K562 (cell line): ENCODE measurements at regions not wholly inside any gene's neighbourhood (a gene's known extent, or its start where the extent isn't known, plus 50 kb on each side); places are given as distances from the start of the nearest gene placed in this dataset.

Source experiments
- ATAC-seq: fragments of 200-7000 bp; cut with Tn5 transposase; 3 replicates; pipeline ENCODE4 v1.9.1; 2020; ENCODE audit warnings: moderate library complexity
- BruUV-seq: library from RNA; stranded (reverse); fragments of 400-500 nt; replicated peaks from 2 replicates; lab custom pipeline; 2021; lab: Mats Ljungman, UMichigan
- CTCF ChIA-PET: fragments of 300-600 bp; formaldehyde crosslinking; extraction: SDS; loops from one replicate; lab custom pipeline; 2021; ENCODE audit warnings: low intra/inter-chr PET ratio; lab: Yijun Ruan, JAX
- POLR2A ChIA-PET: fragments of 300-600, 350-650 bp; sonication (Branson Sonifier 250); formaldehyde crosslinking; extraction: SDS; loops from one replicate; lab custom pipeline; 2021; ENCODE audit warnings: antibody characterized with exemption, inconsistent platforms; lab: Yijun Ruan, JAX
- DNase-seq, 4 experiments: peaks; one replicate each; pipeline versions ENCODE4 v3.0.0 to v3.0.0-alpha.2; 2011 to 2018; ENCODE audit warnings: low spot score in 3 of 4, mixed read lengths in 3 of 4; ENCODE audit errors: extremely low read depth in 1 of 4
- FAIRE-seq: peaks from 2 replicates; lab custom pipeline; 2011; peaks lifted over from hg19 to GRCh38; lab: Jason Lieb, UNC
- H2AFZ ChIP-seq: 2 replicates; pipeline ENCODE4 v1.6.0; 2011; ENCODE audit warnings: low read depth, low read length, control low read depth, inconsistent platforms
- H3K27ac ChIP-seq: fragments of 200-600 bp; 3 replicates; pipeline ENCODE4 v1.8.0; 2011; ENCODE audit warnings: low read depth, mild to moderate bottlenecking, control low read depth, inconsistent platforms, low read length, moderate library complexity, mixed read lengths; ENCODE audit errors: extremely low read depth
- H3K27me3 ChIP-seq, 2 experiments: fragments of 300-600 bp in 1 of 2; 2 replicates in 1 of 2; 3 replicates in 1 of 2; pipeline versions ENCODE4 v1.6.0 to v1.8.0; 2011; ENCODE audit warnings: inconsistent platforms in 2 of 2, low read length in 2 of 2, mild to moderate bottlenecking in 1 of 2, mixed read lengths in 1 of 2, moderate library complexity in 1 of 2; ENCODE audit not compliant: control insufficient read depth in 2 of 2, insufficient read depth in 2 of 2
- H3K36me3 ChIP-seq: fragments of 300-600 bp; 3 replicates; pipeline ENCODE4 v1.8.0; 2011; ENCODE audit warnings: mild to moderate bottlenecking, low read length, inconsistent platforms; ENCODE audit not compliant: control insufficient read depth, insufficient read depth
- H3K4me1 ChIP-seq, 2 experiments: fragments of 200-600 bp in 1 of 2; replicated peaks in 1 of 2; 2 replicates in 1 of 2; 3 replicates in 1 of 2; pipeline versions ENCODE4 v1.5.1 to v1.8.0; 2011; ENCODE audit warnings: inconsistent platforms in 2 of 2, low read length in 2 of 2, mild to moderate bottlenecking in 1 of 2, mixed read lengths in 1 of 2, moderate library complexity in 1 of 2; ENCODE audit not compliant: control insufficient read depth in 2 of 2, insufficient read depth in 2 of 2
- H3K4me2 ChIP-seq: 2 replicates; pipeline ENCODE4 v1.6.1; 2011; ENCODE audit warnings: low read length, control low read depth, inconsistent platforms, mixed read lengths; ENCODE audit not compliant: insufficient read depth
- H3K4me3 ChIP-seq: fragments of 200-600 bp; sonication (generic), shearing (Covaris generic); 2 replicates; pipeline ENCODE4 v1.5.1; 2016; ENCODE audit warnings: control low read depth, inconsistent platforms
- H3K79me2 ChIP-seq: fragments of 200-600 bp; 3 replicates; pipeline ENCODE4 v1.8.0; 2011; ENCODE audit warnings: low read length, inconsistent platforms; ENCODE audit not compliant: control insufficient read depth, insufficient read depth
- H3K9ac ChIP-seq, 2 experiments: 2 replicates each; pipeline versions ENCODE4 v1.6.0 to v1.6.1; 2011; ENCODE audit warnings: low read depth in 2 of 2, low read length in 2 of 2, control low read depth in 1 of 2, inconsistent platforms in 1 of 2, mild to moderate bottlenecking in 1 of 2, mixed read lengths in 1 of 2; ENCODE audit not compliant: insufficient read depth in 1 of 2
- H3K9me1 ChIP-seq: one replicate; pipeline ENCODE4 v1.6.0; 2011; ENCODE audit warnings: inconsistent platforms, mild to moderate bottlenecking, low read length, moderate library complexity; ENCODE audit not compliant: control insufficient read depth, insufficient read depth
- H3K9me3 ChIP-seq: replicated peaks from 2 replicates; pipeline ENCODE4 v1.5.1; 2011; ENCODE audit warnings: low read depth, low read length, inconsistent platforms; ENCODE audit not compliant: control insufficient read depth, insufficient read depth
- H4K20me1 ChIP-seq: replicated peaks from 2 replicates; pipeline ENCODE4 v1.6.1; 2011; ENCODE audit warnings: low read length, inconsistent platforms, mixed read lengths; ENCODE audit not compliant: control insufficient read depth, insufficient read depth
- ESRRB ChIP-seq: fragments of 250-450 bp; sonication (Bioruptor Pico); IDR thresholded peaks from 2 replicates; pipeline ENCODE4 v1.5.0; 2020; ENCODE audit warnings: mild to moderate bottlenecking, moderate library complexity, borderline replicate concordance
- GABPB1 ChIP-seq: sonication (generic); formaldehyde crosslinking; IDR thresholded peaks from 2 replicates; pipeline ENCODE4 v1.8.0; 2022; ENCODE audit warnings: mild to moderate bottlenecking, missing genetic modification reagents
- MAZ ChIP-seq, 2 experiments: fragments of 450-650 bp in 1 of 2; sonication (generic) in 1 of 2; formaldehyde crosslinking; IDR thresholded peaks in 1 of 2; conservative IDR thresholded peaks in 1 of 2; 2 replicates each; pipeline versions ENCODE4 v1.4.0 to v1.5.0; 2020; ENCODE audit warnings: mild to moderate bottlenecking in 1 of 2, missing genetic modification reagents in 1 of 2
- MIER1 ChIP-seq: fragments of 450-650 bp; IDR thresholded peaks from 2 replicates; pipeline ENCODE4 v1.6.1; 2016; ENCODE audit warnings: antibody characterized with exemption, mild to moderate bottlenecking, low read depth
- SNIP1 ChIP-seq: fragments of 450-650 bp; IDR thresholded peaks from 2 replicates; pipeline ENCODE4 v1.7.1; 2017; ENCODE audit warnings: low read depth, mild to moderate bottlenecking
- XRCC4 ChIP-seq: IDR thresholded peaks from one replicate; pipeline ENCODE4 v1.6.1; 2011; ENCODE audit not compliant: insufficient read depth, insufficient read length; ENCODE audit errors: extremely low read depth
- ZBTB1 ChIP-seq: sonication (generic); formaldehyde crosslinking; IDR thresholded peaks from 2 replicates; pipeline ENCODE4 v1.8.1; 2023; ENCODE audit warnings: missing genetic modification reagents, low read depth, mild to moderate bottlenecking, borderline replicate concordance
- WGBS: fragments of 100-300 bp; shearing (Covaris generic); methylation state at CpG from one replicate; pipeline ENCODE4 v1.1.6; 2016; ENCODE audit warnings: low coverage, mixed read lengths; ENCODE audit not compliant: insufficient coverage; ENCODE audit errors: missing lambda C conversion rate; 5-methylcytosine and 5-hydroxymethylcytosine counted together
- in situ Hi-C: fragments of 300-500 bp; cut with MboI; formaldehyde crosslinking; loops from 4 replicates; pipeline ENCODE4 v1.15.0; 2018; ENCODE audit warnings: inconsistent platforms, mixed read lengths
- intact Hi-C: fragments of 100-400 bp; cut with micrococcal nuclease; formaldehyde crosslinking; loops from 2 replicates; pipeline ENCODE4 v1.14.2; 2022
- TF ChIP-seq, protein P1 (sequence below): sonication (generic); formaldehyde crosslinking; IDR thresholded peaks from 2 replicates; pipeline ENCODE4 v1.8.0; 2022; ENCODE audit warnings: missing genetic modification reagents, mild to moderate bottlenecking, borderline replicate concordance
- TF ChIP-seq, protein P2 (sequence below): sonication (generic); formaldehyde crosslinking; IDR thresholded peaks from 2 replicates; pipeline ENCODE4 v1.8.1; 2023; ENCODE audit warnings: missing genetic modification reagents, mild to moderate bottlenecking, borderline replicate concordance
- TF ChIP-seq, protein P3 (sequence below): fragments of 250-450 bp; sonication (Bioruptor Pico); IDR thresholded peaks from 2 replicates; pipeline ENCODE4 v1.5.0; 2021; ENCODE audit warnings: mild to moderate bottlenecking, borderline replicate concordance

DNA sequence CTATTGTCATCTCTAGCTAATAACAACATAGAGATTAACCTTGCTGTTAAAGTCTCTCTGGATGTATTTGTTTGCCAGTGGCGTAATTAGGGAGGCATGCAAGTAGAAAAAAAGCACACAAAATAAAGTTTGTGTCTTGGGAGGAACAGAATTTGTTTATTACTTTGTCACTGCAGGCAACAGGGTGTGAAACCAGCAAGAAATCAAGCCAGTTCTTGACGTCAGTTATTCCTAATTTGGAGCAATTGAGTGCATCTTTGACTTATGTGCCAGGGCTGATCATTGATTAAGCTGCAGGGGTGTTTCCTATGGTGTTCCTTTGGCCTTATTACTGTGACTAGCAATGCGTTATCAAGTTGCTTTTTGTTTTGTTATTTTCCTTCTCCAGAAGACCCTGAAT is 751.0 kb downstream of the KCNA4 start:
- Histone ChIP-seq H3K27me3 (no peaks in the 10 kb centered on the region), H3K9me1 (no peaks in the 10 kb centered on the region), H2AFZ (no peak overlapping the region), H3K79me2 (no peaks in the 10 kb centered on the region), H4K20me1 (no peaks in the 10 kb centered on the region), H3K4me3 (no peak overlapping the region), H3K9ac (no peak overlapping the region), H3K27ac (no peak overlapping the region), H3K4me2 (no peak overlapping the region), H3K4me1 (no peaks in the 10 kb centered on the region), H3K9me3 (no peaks in the 10 kb centered on the region), H3K36me3 (no peaks in the 10 kb centered on the region)
- 0% methylated on average over 3 of the region's 3 CpGs for WGBS
- CTCF ChIA-PET, result no interaction called here
- BruUV-seq, result no TSS peak
- intact Hi-C loops (no loop called here), in situ Hi-C loops (no loop called here)
- POLR2A ChIA-PET, result no interaction called here
- DNase-seq (no peak), ATAC-seq (no peak), FAIRE-seq (no peak)
- TF ChIP-seq MIER1, result no peak
- TF ChIP-seq GABPB1, result no peak
- no peak for TF ChIP-seq SNIP1
- TF ChIP-seq, protein P1, sequence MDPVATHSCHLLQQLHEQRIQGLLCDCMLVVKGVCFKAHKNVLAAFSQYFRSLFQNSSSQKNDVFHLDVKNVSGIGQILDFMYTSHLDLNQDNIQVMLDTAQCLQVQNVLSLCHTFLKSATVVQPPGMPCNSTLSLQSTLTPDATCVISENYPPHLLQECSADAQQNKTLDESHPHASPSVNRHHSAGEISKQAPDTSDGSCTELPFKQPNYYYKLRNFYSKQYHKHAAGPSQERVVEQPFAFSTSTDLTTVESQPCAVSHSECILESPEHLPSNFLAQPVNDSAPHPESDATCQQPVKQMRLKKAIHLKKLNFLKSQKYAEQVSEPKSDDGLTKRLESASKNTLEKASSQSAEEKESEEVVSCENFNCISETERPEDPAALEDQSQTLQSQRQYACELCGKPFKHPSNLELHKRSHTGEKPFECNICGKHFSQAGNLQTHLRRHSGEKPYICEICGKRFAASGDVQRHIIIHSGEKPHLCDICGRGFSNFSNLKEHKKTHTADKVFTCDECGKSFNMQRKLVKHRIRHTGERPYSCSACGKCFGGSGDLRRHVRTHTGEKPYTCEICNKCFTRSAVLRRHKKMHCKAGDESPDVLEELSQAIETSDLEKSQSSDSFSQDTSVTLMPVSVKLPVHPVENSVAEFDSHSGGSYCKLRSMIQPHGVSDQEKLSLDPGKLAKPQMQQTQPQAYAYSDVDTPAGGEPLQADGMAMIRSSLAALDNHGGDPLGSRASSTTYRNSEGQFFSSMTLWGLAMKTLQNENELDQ (CRISPR knock-in tag), result no peak
- TF ChIP-seq ESRRB, result no peak
- no peak for TF ChIP-seq XRCC4
- no peak for TF ChIP-seq ZBTB1
- TF ChIP-seq MAZ (CRISPR knock-in tag; conservative IDR thresholded peaks at IDR 0.05 in 1 of 2, IDR thresholded peaks at IDR 0.05 in 1 of 2), result no peak
- TF ChIP-seq, protein P2, sequence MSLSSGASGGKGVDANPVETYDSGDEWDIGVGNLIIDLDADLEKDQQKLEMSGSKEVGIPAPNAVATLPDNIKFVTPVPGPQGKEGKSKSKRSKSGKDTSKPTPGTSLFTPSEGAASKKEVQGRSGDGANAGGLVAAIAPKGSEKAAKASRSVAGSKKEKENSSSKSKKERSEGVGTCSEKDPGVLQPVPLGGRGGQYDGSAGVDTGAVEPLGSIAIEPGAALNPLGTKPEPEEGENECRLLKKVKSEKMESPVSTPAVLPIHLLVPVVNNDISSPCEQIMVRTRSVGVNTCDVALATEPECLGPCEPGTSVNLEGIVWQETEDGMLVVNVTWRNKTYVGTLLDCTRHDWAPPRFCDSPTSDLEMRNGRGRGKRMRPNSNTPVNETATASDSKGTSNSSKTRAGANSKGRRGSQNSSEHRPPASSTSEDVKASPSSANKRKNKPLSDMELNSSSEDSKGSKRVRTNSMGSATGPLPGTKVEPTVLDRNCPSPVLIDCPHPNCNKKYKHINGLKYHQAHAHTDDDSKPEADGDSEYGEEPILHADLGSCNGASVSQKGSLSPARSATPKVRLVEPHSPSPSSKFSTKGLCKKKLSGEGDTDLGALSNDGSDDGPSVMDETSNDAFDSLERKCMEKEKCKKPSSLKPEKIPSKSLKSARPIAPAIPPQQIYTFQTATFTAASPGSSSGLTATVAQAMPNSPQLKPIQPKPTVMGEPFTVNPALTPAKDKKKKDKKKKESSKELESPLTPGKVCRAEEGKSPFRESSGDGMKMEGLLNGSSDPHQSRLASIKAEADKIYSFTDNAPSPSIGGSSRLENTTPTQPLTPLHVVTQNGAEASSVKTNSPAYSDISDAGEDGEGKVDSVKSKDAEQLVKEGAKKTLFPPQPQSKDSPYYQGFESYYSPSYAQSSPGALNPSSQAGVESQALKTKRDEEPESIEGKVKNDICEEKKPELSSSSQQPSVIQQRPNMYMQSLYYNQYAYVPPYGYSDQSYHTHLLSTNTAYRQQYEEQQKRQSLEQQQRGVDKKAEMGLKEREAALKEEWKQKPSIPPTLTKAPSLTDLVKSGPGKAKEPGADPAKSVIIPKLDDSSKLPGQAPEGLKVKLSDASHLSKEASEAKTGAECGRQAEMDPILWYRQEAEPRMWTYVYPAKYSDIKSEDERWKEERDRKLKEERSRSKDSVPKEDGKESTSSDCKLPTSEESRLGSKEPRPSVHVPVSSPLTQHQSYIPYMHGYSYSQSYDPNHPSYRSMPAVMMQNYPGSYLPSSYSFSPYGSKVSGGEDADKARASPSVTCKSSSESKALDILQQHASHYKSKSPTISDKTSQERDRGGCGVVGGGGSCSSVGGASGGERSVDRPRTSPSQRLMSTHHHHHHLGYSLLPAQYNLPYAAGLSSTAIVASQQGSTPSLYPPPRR, result no peak
- TF ChIP-seq, protein P3, sequence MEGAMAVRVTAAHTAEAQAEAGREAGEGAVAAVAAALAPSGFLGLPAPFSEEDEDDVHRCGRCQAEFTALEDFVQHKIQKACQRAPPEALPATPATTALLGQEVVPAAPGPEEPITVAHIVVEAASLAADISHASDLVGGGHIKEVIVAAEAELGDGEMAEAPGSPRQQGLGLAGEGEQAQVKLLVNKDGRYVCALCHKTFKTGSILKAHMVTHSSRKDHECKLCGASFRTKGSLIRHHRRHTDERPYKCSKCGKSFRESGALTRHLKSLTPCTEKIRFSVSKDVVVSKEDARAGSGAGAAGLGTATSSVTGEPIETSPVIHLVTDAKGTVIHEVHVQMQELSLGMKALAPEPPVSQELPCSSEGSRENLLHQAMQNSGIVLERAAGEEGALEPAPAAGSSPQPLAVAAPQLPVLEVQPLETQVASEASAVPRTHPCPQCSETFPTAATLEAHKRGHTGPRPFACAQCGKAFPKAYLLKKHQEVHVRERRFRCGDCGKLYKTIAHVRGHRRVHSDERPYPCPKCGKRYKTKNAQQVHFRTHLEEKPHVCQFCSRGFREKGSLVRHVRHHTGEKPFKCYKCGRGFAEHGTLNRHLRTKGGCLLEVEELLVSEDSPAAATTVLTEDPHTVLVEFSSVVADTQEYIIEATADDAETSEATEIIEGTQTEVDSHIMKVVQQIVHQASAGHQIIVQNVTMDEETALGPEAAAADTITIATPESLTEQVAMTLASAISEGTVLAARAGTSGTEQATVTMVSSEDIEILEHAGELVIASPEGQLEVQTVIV (CRISPR knock-in tag), result no peak
